ENCODE measurements at regions not wholly inside any gene's neighbourhood (a gene's known extent, or its start where the extent isn't known, plus 50 kb on each side); places are given as distances from the start of the nearest gene placed in this dataset.

DNA sequence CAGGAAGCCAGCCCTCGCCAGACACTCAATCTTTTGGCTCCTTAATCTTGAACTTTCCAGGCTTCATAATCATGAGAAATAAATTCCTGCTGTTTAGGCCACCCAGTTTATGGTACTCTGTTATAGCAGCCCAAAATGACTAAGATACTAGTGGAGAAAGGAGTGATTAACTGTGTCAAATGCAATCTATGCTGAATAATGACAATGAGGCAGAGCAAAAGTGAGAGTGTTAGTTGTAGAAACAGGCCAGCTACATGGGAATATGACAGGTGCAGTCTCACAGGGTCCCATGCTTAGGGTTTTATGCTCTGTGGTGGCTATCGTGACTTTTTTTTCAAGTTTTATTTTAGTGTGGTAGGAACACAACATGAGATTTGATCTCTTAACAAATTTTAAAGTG is 888.8 kb downstream of the TTLL7 start:
- H3K36me3 ChIP-seq (replicated peaks in 1 of 2): no peaks in the 10 kb centered on the region
- no peak overlapping the region for H3K27ac ChIP-seq
- no peak overlapping the region for H3K4me3 ChIP-seq
- 86 to 94% (median 90%) methylated on average over 2 of the region's 2 CpGs for WGBS, 4 donors
- H3K4me1 ChIP-seq (replicated peaks in 1 of 2): no peaks in the 10 kb centered on the region
- intact Hi-C loops (cut with DNase I): no loop called here
- TF ChIP-seq CTCF (IDR thresholded peaks at IDR 0.05) (no peak), POLR2A (IDR thresholded peaks at IDR 0.05) (no peak)
- no peak for DNase-seq
- H3K27me3 ChIP-seq: no peaks in the 10 kb centered on the region
- no peaks in the 10 kb centered on the region for H3K9me3 ChIP-seq (replicated peaks in 1 of 3)

GRCh38 chr1:83109692-83110091 is 889.2 kb downstream of the TTLL7 start:
- Histone ChIP-seq H3K27me3 (no peaks in the 10 kb centered on the region), H3K4me3 (no peak overlapping the region), H3K4me1 (replicated peaks in 1 of 2) (no peaks in the 10 kb centered on the region), H3K9me3 (replicated peaks in 1 of 3) (no peaks in the 10 kb centered on the region), H3K36me3 (replicated peaks in 1 of 2) (no peaks in the 10 kb centered on the region), H3K27ac (no peak overlapping the region)
- no peak for TF ChIP-seq POLR2A (IDR thresholded peaks at IDR 0.05)
- no peak for TF ChIP-seq CTCF (IDR thresholded peaks at IDR 0.05)
- 49 to 96% (median 72%) methylated on average over 1 of the region's 1 CpG for WGBS, 4 donors
- DNase-seq: no peak
- intact Hi-C loops (cut with DNase I): no loop called here

DNA sequence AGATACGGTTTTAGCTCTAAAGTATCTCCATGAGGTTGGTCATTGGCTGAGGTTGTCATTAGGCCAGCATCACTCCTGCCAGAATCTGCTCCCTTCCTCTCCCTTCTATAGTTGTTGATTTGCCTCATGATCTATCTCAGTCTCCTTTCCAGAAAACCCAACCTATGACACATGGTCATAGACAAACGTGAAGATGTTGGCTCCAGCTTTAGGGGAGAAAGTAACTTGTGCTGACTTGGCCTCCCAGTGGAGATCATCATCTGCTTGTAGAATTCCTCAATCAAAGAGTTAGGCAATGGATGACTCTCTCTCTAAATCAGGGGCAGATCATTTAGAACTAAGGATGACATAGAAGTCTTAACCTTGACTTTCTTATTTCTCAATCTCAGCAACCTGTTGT is 894.4 kb downstream of the TTLL7 start:
- H3K9me3 ChIP-seq (replicated peaks in 1 of 3): no peaks in the 10 kb centered on the region
- H3K4me3 ChIP-seq: no peak overlapping the region
- TF ChIP-seq CTCF (IDR thresholded peaks at IDR 0.05): no peak
- TF ChIP-seq POLR2A (IDR thresholded peaks at IDR 0.05): no peak
- 40 to 95% (median 82%) methylated on average over 2 of the region's 2 CpGs for WGBS, 4 donors
- no peak overlapping the region for H3K27ac ChIP-seq
- DNase-seq: no peak
- H3K36me3 ChIP-seq (replicated peaks in 1 of 2): no peaks in the 10 kb centered on the region
- no peaks in the 10 kb centered on the region for H3K4me1 ChIP-seq (replicated peaks in 1 of 2)
- intact Hi-C loops (cut with DNase I): no loop called here
- no peaks in the 10 kb centered on the region for H3K27me3 ChIP-seq

DNA sequence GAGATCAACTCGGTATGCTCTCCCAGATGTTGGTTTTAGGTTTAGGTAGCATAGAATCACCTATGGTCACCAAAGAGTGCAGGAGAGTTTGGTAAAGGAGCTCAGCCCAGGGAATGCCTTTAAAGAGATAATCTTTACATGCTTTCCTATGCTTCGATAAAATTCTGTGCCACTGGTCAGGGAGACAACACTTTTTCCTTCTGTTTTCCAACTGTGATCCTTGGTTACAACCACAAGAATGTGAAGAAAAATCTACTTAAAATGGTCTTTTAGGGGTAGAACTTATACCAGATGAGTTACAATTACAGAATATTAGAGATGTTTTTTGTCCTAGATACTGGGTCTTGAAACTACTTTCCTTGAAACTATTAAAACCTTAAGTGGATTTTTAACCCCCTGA is 895.6 kb downstream of the TTLL7 start:
- H3K27ac ChIP-seq: no peak overlapping the region
- no peak for TF ChIP-seq POLR2A (IDR thresholded peaks at IDR 0.05)
- TF ChIP-seq CTCF (IDR thresholded peaks at IDR 0.05): no peak
- H3K9me3 ChIP-seq (replicated peaks in 1 of 3): no peaks in the 10 kb centered on the region
- H3K4me3 ChIP-seq: no peak overlapping the region
- 84 to 91% (median 88%) methylated on average over 2 of the region's 2 CpGs for WGBS, 4 donors
- H3K27me3 ChIP-seq: no peaks in the 10 kb centered on the region
- no peaks in the 10 kb centered on the region for H3K4me1 ChIP-seq (replicated peaks in 1 of 2)
- intact Hi-C loops (cut with DNase I): no loop called here
- H3K36me3 ChIP-seq (replicated peaks in 1 of 2): no peaks in the 10 kb centered on the region
- no peak for DNase-seq

Measured in adrenal gland (tissue), 9 donors.